OCI-LY1 (cell line): ENCODE measurements at regions not wholly inside any gene's neighbourhood (a gene's known extent, or its start where the extent isn't known, plus 50 kb on each side); places are given as distances from the start of the nearest gene placed in this dataset.
A peak's percentile ranks its signal among the peaks of the same experiment; 100 is the strongest.

Experiments used
- H2AFZ ChIP-seq: fragments of 200-600 bp; sonication (generic), shearing (Covaris generic); 2 replicates; pipeline ENCODE4 v1.6.0; 2014; ENCODE audit warnings: antibody characterized with exemption, mild to moderate bottlenecking, low read length
- H3F3A ChIP-seq: fragments of 200-600 bp; sonication (generic), shearing (Covaris generic); 2 replicates; pipeline ENCODE4 v1.6.0; 2014; ENCODE audit warnings: mild to moderate bottlenecking, antibody characterized with exemption, low read length, moderate library complexity; ENCODE audit not compliant: insufficient read depth
- H3K27ac ChIP-seq: fragments of 200-600 bp; sonication (generic); 2 replicates; pipeline ENCODE4 v1.5.1; 2014; ENCODE audit warnings: low read length, mixed run types, mild to moderate bottlenecking, low read depth; ENCODE audit not compliant: poor library complexity, severe bottlenecking
- H3K27me3 ChIP-seq: fragments of 200-600 bp; sonication (generic); 2 replicates; pipeline ENCODE4 v1.6.0; 2014; ENCODE audit warnings: antibody characterized with exemption, mild to moderate bottlenecking, low read length, moderate library complexity; ENCODE audit not compliant: insufficient read depth
- H3K36me3 ChIP-seq: fragments of 200-600 bp; sonication (generic); 2 replicates; pipeline ENCODE4 v1.6.1; 2014; ENCODE audit warnings: mild to moderate bottlenecking, antibody characterized with exemption, low read length, moderate library complexity, mixed read lengths; ENCODE audit not compliant: insufficient read depth
- H3K4me1 ChIP-seq: fragments of 200-600 bp; sonication (generic); 2 replicates; pipeline ENCODE4 v1.5.1; 2014; ENCODE audit warnings: mild to moderate bottlenecking, low read length, moderate library complexity; ENCODE audit not compliant: insufficient read depth, severe bottlenecking
- H3K4me2 ChIP-seq: fragments of 200-600 bp; sonication (generic), shearing (Covaris generic); 2 replicates; pipeline ENCODE4 v1.6.1; 2014; ENCODE audit warnings: low read length
- H3K4me3 ChIP-seq: fragments of 200-600 bp; sonication (generic); 2 replicates; pipeline ENCODE4 v1.5.1; 2014; ENCODE audit warnings: low read length, low read depth, mild to moderate bottlenecking, mixed read lengths; ENCODE audit not compliant: poor library complexity, severe bottlenecking
- H3K79me2 ChIP-seq: fragments of 200-600 bp; shearing (Covaris generic); 2 replicates; pipeline ENCODE4 v1.6.1; 2016; ENCODE audit warnings: mixed run types, low read length, mixed read lengths; ENCODE audit not compliant: insufficient read depth
- H3K9ac ChIP-seq: fragments of 200-600 bp; sonication (generic), shearing (Covaris generic); 2 replicates; pipeline ENCODE4 v1.6.1; 2014; ENCODE audit warnings: mild to moderate bottlenecking, low read length, mixed read lengths
- H3K9me2 ChIP-seq: fragments of 200-600 bp; sonication (generic), shearing (Covaris generic); 2 replicates; pipeline ENCODE4 v1.6.1; 2014; ENCODE audit warnings: low read depth, mild to moderate bottlenecking, low read length, mixed read lengths
- H3K9me3 ChIP-seq: fragments of 200-600 bp; shearing (Covaris generic); 2 replicates; pipeline ENCODE4 v1.6.1; 2014; ENCODE audit warnings: low read length, mixed read lengths
- H4K20me1 ChIP-seq: fragments of 200-600 bp; sonication (generic), shearing (Covaris generic); 2 replicates; pipeline ENCODE4 v1.6.0; 2016; ENCODE audit warnings: mild to moderate bottlenecking, low read length; ENCODE audit not compliant: insufficient read depth
- CTCF ChIP-seq: fragments of 200-600 bp; sonication (generic), shearing (Covaris generic); IDR thresholded peaks from 2 replicates; pipeline ENCODE4 v1.5.1; 2017; ENCODE audit warnings: mild to moderate bottlenecking, antibody characterized with exemption, low read length, moderate library complexity, mixed read lengths
- EZH2 ChIP-seq: fragments of 200-600 bp; sonication (generic), shearing (Covaris generic); IDR thresholded peaks from 2 replicates; pipeline ENCODE4 v1.8.0; 2017; ENCODE audit warnings: borderline replicate concordance, mixed run types, mild to moderate bottlenecking, antibody characterized with exemption, low read length, moderate library complexity, mixed read lengths

- no peak overlapping the region for H3K9ac ChIP-seq
- no peaks in the 10 kb centered on the region for H3K36me3 ChIP-seq
- no peak overlapping the region for H3K4me2 ChIP-seq
- H3K9me2 ChIP-seq = no peaks in the 10 kb centered on the region
- peak overlapping the region; percentile 77 for H3K27ac ChIP-seq
- H3K79me2 ChIP-seq = no peaks in the 10 kb centered on the region
- no peaks in the 10 kb centered on the region for H4K20me1 ChIP-seq
- H2AFZ ChIP-seq = no peak overlapping the region
- TF ChIP-seq CTCF = no peak
- TF ChIP-seq EZH2 = no peak
- H3F3A ChIP-seq = no peaks in the 10 kb centered on the region
- H3K27me3 ChIP-seq = no peaks in the 10 kb centered on the region
- H3K4me1 ChIP-seq = peaks cover 36% of the 10 kb centered on the region
- no peaks in the 10 kb centered on the region for H3K9me3 ChIP-seq
- no peak overlapping the region for H3K4me3 ChIP-seq
Measured at GRCh38 chr2:4291430-4291829, 588.1 kb downstream of the DCDC2C start.

- Histone ChIP-seq H2AFZ (no peak overlapping the region), H3K4me2 (no peak overlapping the region)
- TF ChIP-seq EZH2 (no peak), CTCF (no peak)
Measured at GRCh38 chr2:4295680-4296079, 592.3 kb downstream of the DCDC2C start.

GRCh38 chr2:4300616-4301015, 597.2 kb downstream of the DCDC2C start:
- Histone ChIP-seq H3K4me3 (no peak overlapping the region), H3K4me1 (peaks cover 38% of the 10 kb centered on the region), H3K9me3 (no peaks in the 10 kb centered on the region), H3K36me3 (no peaks in the 10 kb centered on the region), H3K9ac (no peak overlapping the region), H3K79me2 (no peaks in the 10 kb centered on the region), H3K4me2 (no peak overlapping the region), H3K27ac (no peak overlapping the region), H3F3A (no peaks in the 10 kb centered on the region), H3K27me3 (no peaks in the 10 kb centered on the region), H4K20me1 (no peaks in the 10 kb centered on the region), H2AFZ (no peak overlapping the region), H3K9me2 (no peaks in the 10 kb centered on the region)
- no peak for TF ChIP-seq EZH2
- TF ChIP-seq CTCF = no peak

More at GRCh38 chr2:4295680-4296079, 592.3 kb downstream of the DCDC2C start:
- H3K9me3 ChIP-seq = no peaks in the 10 kb centered on the region
- H3K9ac ChIP-seq = no peak overlapping the region
- no peak overlapping the region for H3K4me3 ChIP-seq
- H3K79me2 ChIP-seq = no peaks in the 10 kb centered on the region
- H3F3A ChIP-seq = no peaks in the 10 kb centered on the region
- no peak overlapping the region for H3K27ac ChIP-seq
- H3K27me3 ChIP-seq = no peaks in the 10 kb centered on the region
- H3K4me1 ChIP-seq = peaks cover 67% of the 10 kb centered on the region
- no peaks in the 10 kb centered on the region for H4K20me1 ChIP-seq
- no peaks in the 10 kb centered on the region for H3K36me3 ChIP-seq
- no peaks in the 10 kb centered on the region for H3K9me2 ChIP-seq
